Gastroesophageal sphincter (tissue), 3 donors: ENCODE measurements at regions not wholly inside any gene's neighbourhood (a gene's known extent, or its start where the extent isn't known, plus 50 kb on each side); places are given as distances from the start of the nearest gene placed in this dataset.

Source experiments
- EP300 ChIP-seq: sonication (generic); formaldehyde crosslinking; IDR thresholded peaks from one replicate; pipeline ENCODE4 v1.6.1; 2017; ENCODE audit warnings: antibody characterized with exemption, mild to moderate bottlenecking
- POLR2A ChIP-seq, 2 donors: fragments of 450-650 bp; IDR thresholded peaks; one replicate each; pipeline ENCODE4 v1.6.1; 2017; ENCODE audit warnings: antibody characterized with exemption in 2 of 2, mild to moderate bottlenecking in 2 of 2, moderate library complexity in 1 of 2
- POLR2AphosphoS5 ChIP-seq: sonication (generic); formaldehyde crosslinking; IDR thresholded peaks from one replicate; pipeline ENCODE4 v1.6.1; 2017; ENCODE audit warnings: antibody characterized with exemption
- TF ChIP-seq, protein P1 (sequence below), 4 experiments: fragments of 200-600 bp in 2 of 4; fragments of 450-650 bp in 2 of 4; sonication (generic) in 1 of 4; IDR thresholded peaks; one replicate each; pipeline ENCODE4 v1.5.1; 2017 to 2019; ENCODE audit warnings: antibody characterized with exemption in 4 of 4, mild to moderate bottlenecking in 2 of 4, moderate library complexity in 2 of 4

DNA sequence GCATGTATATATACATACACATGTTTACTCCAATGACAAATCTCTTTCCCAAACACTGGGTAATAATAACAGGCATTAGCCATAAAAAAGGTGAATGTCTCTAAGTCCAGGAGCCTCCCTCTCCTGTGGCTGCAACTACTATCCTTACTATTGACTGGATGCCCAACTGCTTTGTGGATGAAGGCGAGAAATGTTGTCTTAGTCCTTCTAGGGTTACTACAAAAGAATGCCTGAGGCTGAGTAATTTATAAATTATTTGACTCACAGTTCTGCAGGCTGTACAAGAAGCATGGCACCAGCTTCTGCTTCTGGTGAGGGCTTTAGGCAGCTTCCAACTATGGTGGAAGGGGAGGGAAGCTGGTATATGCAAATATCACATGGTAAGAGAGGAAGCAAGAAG, 366.0 kb upstream of the DDHD1 start:
- TF ChIP-seq POLR2A (IDR thresholded peaks at IDR 0.05) (no peak), POLR2AphosphoS5 (no peak), EP300 (no peak)
- TF ChIP-seq, protein P1, sequence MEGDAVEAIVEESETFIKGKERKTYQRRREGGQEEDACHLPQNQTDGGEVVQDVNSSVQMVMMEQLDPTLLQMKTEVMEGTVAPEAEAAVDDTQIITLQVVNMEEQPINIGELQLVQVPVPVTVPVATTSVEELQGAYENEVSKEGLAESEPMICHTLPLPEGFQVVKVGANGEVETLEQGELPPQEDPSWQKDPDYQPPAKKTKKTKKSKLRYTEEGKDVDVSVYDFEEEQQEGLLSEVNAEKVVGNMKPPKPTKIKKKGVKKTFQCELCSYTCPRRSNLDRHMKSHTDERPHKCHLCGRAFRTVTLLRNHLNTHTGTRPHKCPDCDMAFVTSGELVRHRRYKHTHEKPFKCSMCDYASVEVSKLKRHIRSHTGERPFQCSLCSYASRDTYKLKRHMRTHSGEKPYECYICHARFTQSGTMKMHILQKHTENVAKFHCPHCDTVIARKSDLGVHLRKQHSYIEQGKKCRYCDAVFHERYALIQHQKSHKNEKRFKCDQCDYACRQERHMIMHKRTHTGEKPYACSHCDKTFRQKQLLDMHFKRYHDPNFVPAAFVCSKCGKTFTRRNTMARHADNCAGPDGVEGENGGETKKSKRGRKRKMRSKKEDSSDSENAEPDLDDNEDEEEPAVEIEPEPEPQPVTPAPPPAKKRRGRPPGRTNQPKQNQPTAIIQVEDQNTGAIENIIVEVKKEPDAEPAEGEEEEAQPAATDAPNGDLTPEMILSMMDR (IDR thresholded peaks at IDR 0.05), result no peak
